ENCODE measurements at regions not wholly inside any gene's neighbourhood (a gene's known extent, or its start where the extent isn't known, plus 50 kb on each side); places are given as distances from the start of the nearest gene placed in this dataset.

DNA sequence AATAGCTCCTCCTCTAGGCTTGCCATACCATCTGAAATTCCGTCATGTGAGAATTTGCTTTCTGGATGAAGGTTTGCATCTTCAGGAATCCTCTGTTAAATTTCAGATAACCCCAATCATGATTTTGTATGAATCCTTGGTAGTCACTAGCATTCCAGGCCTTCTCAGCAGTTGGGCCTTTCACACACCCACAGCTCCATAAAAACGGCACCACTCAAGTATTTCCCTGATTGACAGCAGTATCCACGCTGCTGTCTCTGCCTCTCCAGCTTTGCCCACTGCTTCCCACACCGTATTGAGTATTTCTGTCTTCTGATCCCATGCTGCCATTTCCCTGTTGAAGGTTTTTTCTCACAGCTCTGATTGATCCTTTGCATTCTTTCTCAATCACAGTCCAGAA lies 208.7 kb upstream of the NCAM1 start:
- no peaks in the 10 kb centered on the region for H3K36me3 ChIP-seq
- peaks cover 4 to 10% of the 10 kb centered on the region in 2 donors for H3K4me1 ChIP-seq (ENCODE audit: control insufficient read depth in 1 of 2, low read depth in 2 of 2)
- H3K27ac ChIP-seq = no peak overlapping the region
- DNase-seq (ENCODE audit: low spot score) (no peak), ATAC-seq (ENCODE audit: insufficient number of reproducible peaks, low FRiP score, low read depth) (no peak)
- TF ChIP-seq, protein P1, sequence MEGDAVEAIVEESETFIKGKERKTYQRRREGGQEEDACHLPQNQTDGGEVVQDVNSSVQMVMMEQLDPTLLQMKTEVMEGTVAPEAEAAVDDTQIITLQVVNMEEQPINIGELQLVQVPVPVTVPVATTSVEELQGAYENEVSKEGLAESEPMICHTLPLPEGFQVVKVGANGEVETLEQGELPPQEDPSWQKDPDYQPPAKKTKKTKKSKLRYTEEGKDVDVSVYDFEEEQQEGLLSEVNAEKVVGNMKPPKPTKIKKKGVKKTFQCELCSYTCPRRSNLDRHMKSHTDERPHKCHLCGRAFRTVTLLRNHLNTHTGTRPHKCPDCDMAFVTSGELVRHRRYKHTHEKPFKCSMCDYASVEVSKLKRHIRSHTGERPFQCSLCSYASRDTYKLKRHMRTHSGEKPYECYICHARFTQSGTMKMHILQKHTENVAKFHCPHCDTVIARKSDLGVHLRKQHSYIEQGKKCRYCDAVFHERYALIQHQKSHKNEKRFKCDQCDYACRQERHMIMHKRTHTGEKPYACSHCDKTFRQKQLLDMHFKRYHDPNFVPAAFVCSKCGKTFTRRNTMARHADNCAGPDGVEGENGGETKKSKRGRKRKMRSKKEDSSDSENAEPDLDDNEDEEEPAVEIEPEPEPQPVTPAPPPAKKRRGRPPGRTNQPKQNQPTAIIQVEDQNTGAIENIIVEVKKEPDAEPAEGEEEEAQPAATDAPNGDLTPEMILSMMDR (IDR thresholded peaks at IDR 0.05) = no peak
- no peaks in the 10 kb centered on the region for H3K9me3 ChIP-seq
- no peaks in the 10 kb centered on the region for H3K27me3 ChIP-seq (replicated peaks; ENCODE audit: insufficient read depth)
- no peak overlapping the region for H3K4me3 ChIP-seq

DNA sequence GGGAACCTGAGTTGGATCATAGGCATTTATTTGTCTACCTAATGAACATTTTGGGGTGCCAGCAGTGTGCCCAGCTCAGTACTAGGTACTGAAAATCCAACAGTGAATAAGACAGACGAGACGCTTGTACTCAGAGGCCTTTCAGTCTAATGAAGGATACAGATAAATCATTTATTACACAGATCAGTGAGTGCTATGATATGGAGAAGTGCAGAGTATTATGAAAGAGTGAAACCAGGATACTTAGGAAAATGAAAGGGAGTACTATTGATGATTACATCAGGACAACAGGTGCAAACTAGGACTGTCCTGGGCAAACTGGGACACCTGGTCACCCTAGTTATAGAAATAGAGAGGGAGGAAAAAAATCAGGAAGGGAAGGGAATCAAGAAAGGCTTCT lies 207.5 kb upstream of the NCAM1 start:
- no peaks in the 10 kb centered on the region for H3K36me3 ChIP-seq
- TF ChIP-seq, protein P1 (IDR thresholded peaks at IDR 0.05) = no peak
- H3K4me3 ChIP-seq = no peak overlapping the region
- H3K9me3 ChIP-seq = no peaks in the 10 kb centered on the region
- no peaks in the 10 kb centered on the region for H3K27me3 ChIP-seq (replicated peaks; ENCODE audit: insufficient read depth)
- DNase-seq (ENCODE audit: low spot score) (no peak), ATAC-seq (ENCODE audit: insufficient number of reproducible peaks, low FRiP score, low read depth) (no peak)
- H3K4me1 ChIP-seq (ENCODE audit: control insufficient read depth in 1 of 2, low read depth in 2 of 2) = peaks cover 9 to 22% of the 10 kb centered on the region in 2 donors
- no peak overlapping the region for H3K27ac ChIP-seq

DNA sequence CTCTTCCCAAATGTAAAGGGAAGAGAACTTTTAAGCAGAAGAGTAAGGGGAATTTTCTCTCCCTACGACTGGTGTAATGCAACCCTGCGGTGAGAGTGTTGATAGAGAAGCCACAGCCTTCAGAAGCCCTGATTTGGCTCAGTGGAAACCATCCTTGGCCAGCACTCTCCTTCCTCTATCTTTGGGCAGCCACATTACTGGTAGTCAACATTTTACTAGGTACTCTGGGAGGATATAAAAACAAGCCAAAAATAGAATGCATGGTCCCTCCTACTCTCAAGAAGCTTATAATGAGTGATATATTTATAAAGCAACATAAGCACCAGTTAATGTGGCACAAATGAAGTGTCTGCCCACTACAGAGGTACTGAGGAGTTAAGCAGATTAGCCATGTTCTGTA lies 201.8 kb upstream of the NCAM1 start:
- no peak for ATAC-seq (ENCODE audit: insufficient number of reproducible peaks, low FRiP score, low read depth)
- no peak for DNase-seq (ENCODE audit: low spot score)
- TF ChIP-seq, protein P1 (IDR thresholded peaks at IDR 0.05) = no peak
- H3K36me3 ChIP-seq = no peaks in the 10 kb centered on the region
- H3K9me3 ChIP-seq = no peaks in the 10 kb centered on the region
- H3K4me1 ChIP-seq (ENCODE audit: control insufficient read depth in 1 of 2, low read depth in 2 of 2) = peaks cover 15 to 51% of the 10 kb centered on the region in 2 donors
- H3K27ac ChIP-seq = peak overlapping the region in 1 of 2 donors; percentile 2
- no peaks in the 10 kb centered on the region for H3K27me3 ChIP-seq (replicated peaks; ENCODE audit: insufficient read depth)
- no peak overlapping the region for H3K4me3 ChIP-seq

DNA sequence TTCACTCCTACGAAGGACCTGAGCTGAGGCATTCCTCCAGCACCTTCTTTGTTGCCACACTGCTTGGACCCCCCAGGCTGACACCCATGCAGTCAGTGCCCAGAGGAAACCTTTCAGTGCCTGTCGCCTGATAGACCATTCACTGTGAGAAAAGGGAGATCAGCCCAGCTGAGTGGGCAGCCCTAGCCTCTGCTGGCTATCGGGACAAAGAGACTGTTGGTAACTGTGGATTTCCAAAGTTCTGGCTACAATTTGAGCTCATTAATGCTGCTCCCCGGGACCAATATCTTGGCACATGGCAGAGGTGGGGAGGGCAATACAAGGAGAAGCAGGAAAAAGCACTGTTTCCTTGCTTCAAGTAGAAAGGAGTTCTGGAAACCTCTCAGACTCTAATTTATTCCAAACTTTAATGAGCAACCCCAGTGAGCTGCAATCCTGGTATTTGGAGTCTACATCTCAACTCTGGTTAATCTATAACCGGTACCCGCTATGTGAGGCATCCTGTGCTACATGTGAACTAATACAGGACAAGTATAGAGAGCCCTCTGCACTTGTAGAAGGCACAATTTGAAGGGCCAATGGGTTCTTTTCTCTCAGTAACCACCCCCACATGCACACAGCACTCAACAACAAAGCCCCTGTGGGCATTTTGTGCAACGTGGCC lies 200.7 kb upstream of the NCAM1 start:
- H3K27me3 ChIP-seq (replicated peaks; ENCODE audit: insufficient read depth) = no peaks in the 10 kb centered on the region
- H3K27ac ChIP-seq = no peak overlapping the region
- H3K9me3 ChIP-seq = no peaks in the 10 kb centered on the region
- no peak for DNase-seq (ENCODE audit: low spot score)
- no peak for ATAC-seq (ENCODE audit: insufficient number of reproducible peaks, low FRiP score, low read depth)
- peaks cover 15 to 51% of the 10 kb centered on the region in 2 donors for H3K4me1 ChIP-seq (ENCODE audit: control insufficient read depth in 1 of 2, low read depth in 2 of 2)
- TF ChIP-seq, protein P1 (IDR thresholded peaks at IDR 0.05) = no peak
- H3K4me3 ChIP-seq = no peak overlapping the region
- no peaks in the 10 kb centered on the region for H3K36me3 ChIP-seq

DNA sequence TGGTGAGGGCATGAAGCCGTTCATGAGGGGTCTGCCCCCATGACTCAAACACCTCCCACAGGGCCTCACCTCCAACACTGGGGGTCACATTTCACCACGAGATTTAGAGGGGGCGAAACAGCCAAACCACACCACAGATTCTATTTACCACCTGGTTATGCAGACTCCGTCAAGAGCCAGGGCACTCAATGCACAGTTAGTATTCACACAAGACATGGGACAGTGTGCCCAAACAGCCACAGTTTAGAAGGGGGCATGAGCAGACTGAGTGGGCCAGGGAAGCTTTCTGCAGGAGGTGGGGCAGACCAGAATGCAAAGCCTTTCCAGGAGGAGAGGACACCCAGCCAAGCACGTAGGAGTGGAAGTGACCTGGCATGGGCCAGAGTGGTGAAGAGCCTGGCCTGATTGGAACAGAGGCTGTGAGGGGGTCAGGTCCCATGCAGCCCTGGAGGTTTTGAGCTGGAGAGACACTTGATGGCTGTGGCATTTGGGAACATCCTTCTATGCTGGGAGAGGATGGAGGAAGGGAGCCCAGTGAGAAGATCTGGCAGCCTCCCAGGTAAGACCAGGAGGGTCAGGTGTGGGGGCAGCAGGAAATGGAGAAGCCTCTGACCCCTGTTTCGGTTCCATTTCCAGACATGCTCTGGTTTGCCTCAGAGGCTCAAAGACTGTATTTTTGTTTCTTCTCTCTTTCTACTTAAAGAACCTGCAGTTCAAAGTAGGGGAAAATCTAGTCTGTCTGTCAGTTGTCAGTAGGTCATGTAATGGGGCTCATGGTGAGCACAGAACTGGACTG lies 199.1 kb upstream of the NCAM1 start:
- ATAC-seq (ENCODE audit: insufficient number of reproducible peaks, low FRiP score, low read depth) = no peak

More for the DNA sequence above, 199.1 kb upstream of the NCAM1 start:
- peaks cover 13 to 45% of the 10 kb centered on the region in 2 donors for H3K4me1 ChIP-seq (ENCODE audit: control insufficient read depth in 1 of 2, low read depth in 2 of 2)
- no peaks in the 10 kb centered on the region for H3K9me3 ChIP-seq
- TF ChIP-seq, protein P1 (IDR thresholded peaks at IDR 0.05) = no peak
- H3K27ac ChIP-seq = no peak overlapping the region
- DNase-seq (ENCODE audit: low spot score) = no peak
- no peaks in the 10 kb centered on the region for H3K27me3 ChIP-seq (replicated peaks; ENCODE audit: insufficient read depth)
- no peak overlapping the region for H3K4me3 ChIP-seq
- H3K36me3 ChIP-seq = no peaks in the 10 kb centered on the region
